Panc1 (cell line): ENCODE measurements at regions not wholly inside any gene's neighbourhood (a gene's known extent, or its start where the extent isn't known, plus 50 kb on each side); places are given as distances from the start of the nearest gene placed in this dataset.

ENCODE experiments used
- ATAC-seq: fragments of 200-7000 bp; cut with Tn5 transposase; 2 replicates; pipeline ENCODE4 v1.9.1; 2020; ENCODE audit warnings: mild to moderate bottlenecking, moderate library complexity
- BruUV-seq: library from RNA; stranded (reverse); fragments of 400-500 nt; replicated peaks from 2 replicates; lab custom pipeline; 2021; lab: Mats Ljungman, UMichigan
- CTCF ChIA-PET: fragments of 300-600 bp; sonication (Branson Sonifier 250); formaldehyde crosslinking; loops from one replicate; lab custom pipeline; 2022; ENCODE audit warnings: antibody characterized with exemption; lab: Charles Lee
- POLR2A ChIA-PET: fragments of 300-600 bp; sonication (Branson Sonifier 250); formaldehyde crosslinking; loops from one replicate; lab custom pipeline; 2022; ENCODE audit warnings: antibody characterized with exemption; lab: Charles Lee
- DNase-seq: peaks from one replicate; pipeline ENCODE4 v3.0.0-alpha.2; 2010; ENCODE audit warnings: low read depth, low spot score
- H3K27ac ChIP-seq: 2 replicates; pipeline ENCODE4 v1.5.1; 2011; ENCODE audit warnings: mild to moderate bottlenecking, low read length, inconsistent platforms
- H3K27me3 ChIP-seq: fragments of 200-500 bp; sonication (Bioruptor generic); 2 replicates; pipeline ENCODE4 v1.6.0; 2014; ENCODE audit warnings: low read length, inconsistent platforms; ENCODE audit not compliant: control insufficient read depth, insufficient read depth
- H3K36me3 ChIP-seq: fragments of 200-500 bp; sonication (Bioruptor generic); 2 replicates; pipeline ENCODE4 v1.5.1; 2014; ENCODE audit warnings: inconsistent platforms, mild to moderate bottlenecking, low read length, moderate library complexity; ENCODE audit not compliant: control insufficient read depth, insufficient read depth
- H3K4me1 ChIP-seq: 2 replicates; pipeline ENCODE4 v1.5.1; 2011; ENCODE audit warnings: inconsistent platforms, mild to moderate bottlenecking, low read length, moderate library complexity; ENCODE audit not compliant: control insufficient read depth, insufficient read depth
- H3K4me3 ChIP-seq, 2 experiments: 2 replicates each; pipeline ENCODE4 v1.5.1; 2011 to 2012; ENCODE audit warnings: low read depth in 2 of 2, low read length in 2 of 2, mild to moderate bottlenecking in 2 of 2, inconsistent platforms in 1 of 2, moderate library complexity in 1 of 2
- H3K9me3 ChIP-seq: fragments of 200-500 bp; sonication (Bioruptor generic); 2 replicates; pipeline ENCODE4 v1.5.1; 2014; ENCODE audit warnings: low read depth, mild to moderate bottlenecking, inconsistent platforms, low read length, moderate library complexity; ENCODE audit not compliant: control insufficient read depth, insufficient read depth
- POLR2AphosphoS5 ChIP-seq: IDR thresholded peaks from 2 replicates; pipeline ENCODE4 v1.6.1; 2012; ENCODE audit warnings: mild to moderate bottlenecking, low read depth, low read length, moderate library complexity
- SIN3A ChIP-seq: IDR thresholded peaks from 2 replicates; pipeline ENCODE4 v1.6.1; 2012; ENCODE audit warnings: low read depth, mild to moderate bottlenecking, low read length, moderate library complexity, borderline replicate concordance; ENCODE audit not compliant: insufficient read depth
- TCF7L2 ChIP-seq: IDR thresholded peaks from 2 replicates; pipeline ENCODE4 v1.6.1; 2011; ENCODE audit warnings: mild to moderate bottlenecking, low read depth, low read length, inconsistent platforms
- in situ Hi-C: cut with HindIII; loops from 2 replicates; pipeline ENCODE4 v1.10.0; 2016; ENCODE audit warnings: low sequenced_read_pairs, low pct_unique_long_range_greater_than_20kb
- intact Hi-C: fragments of 100-400 bp; cut with micrococcal nuclease; formaldehyde crosslinking; loops from one replicate; pipeline ENCODE4 v1.10.0; 2022; ENCODE audit not compliant: unreplicated experiment
- TF ChIP-seq, protein P1 (sequence below), 2 experiments: IDR thresholded peaks; 2 replicates each; pipeline ENCODE4 v1.6.1; 2011 to 2012; ENCODE audit warnings: low read depth in 2 of 2, control low read depth in 1 of 2, low read length in 1 of 2, mild to moderate bottlenecking in 1 of 2, moderate library complexity in 1 of 2; ENCODE audit not compliant: insufficient read depth in 1 of 2
- TF ChIP-seq, protein P2 (sequence below): fragments of 450-650 bp; IDR thresholded peaks from 2 replicates; pipeline ENCODE4 v1.5.1; 2017; ENCODE audit warnings: mild to moderate bottlenecking

DNA sequence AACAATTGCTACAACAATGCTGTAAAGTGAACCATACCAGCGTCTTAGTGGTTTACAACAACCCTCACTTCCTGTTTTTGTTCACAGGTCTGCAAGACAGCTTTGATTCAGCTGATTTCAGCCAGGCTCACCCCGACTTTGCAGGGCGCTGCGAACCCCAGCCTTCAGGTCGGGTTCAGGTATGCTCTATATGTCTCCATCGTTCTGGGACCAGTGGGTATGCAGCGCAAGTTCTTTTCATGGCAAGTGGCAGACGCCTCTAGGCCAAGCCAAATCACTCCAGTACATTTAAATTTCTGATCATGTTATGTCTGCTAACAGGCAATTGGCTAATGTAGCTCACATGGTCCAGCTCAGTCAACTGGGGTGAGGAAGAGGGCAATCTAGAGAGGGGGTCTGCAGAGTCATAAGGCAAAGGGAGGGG, 52.4 kb upstream of the RGMA start:
- intact Hi-C loops (no loop called here), in situ Hi-C loops (no loop called here)
- ChIA-PET CTCF (no interaction called here), POLR2A (no interaction called here)
- no peak for DNase-seq
- ATAC-seq: no peak
- no TSS peak for BruUV-seq
- Histone ChIP-seq H3K4me1 (no peaks in the 10 kb centered on the region), H3K9me3 (no peaks in the 10 kb centered on the region), H3K4me3 (no peak overlapping the region), H3K27ac (no peak overlapping the region), H3K36me3 (no peaks in the 10 kb centered on the region), H3K27me3 (no peaks in the 10 kb centered on the region)
- TF ChIP-seq TCF7L2 (no peak), SIN3A (no peak), POLR2AphosphoS5 (no peak)
- TF ChIP-seq, protein P1, sequence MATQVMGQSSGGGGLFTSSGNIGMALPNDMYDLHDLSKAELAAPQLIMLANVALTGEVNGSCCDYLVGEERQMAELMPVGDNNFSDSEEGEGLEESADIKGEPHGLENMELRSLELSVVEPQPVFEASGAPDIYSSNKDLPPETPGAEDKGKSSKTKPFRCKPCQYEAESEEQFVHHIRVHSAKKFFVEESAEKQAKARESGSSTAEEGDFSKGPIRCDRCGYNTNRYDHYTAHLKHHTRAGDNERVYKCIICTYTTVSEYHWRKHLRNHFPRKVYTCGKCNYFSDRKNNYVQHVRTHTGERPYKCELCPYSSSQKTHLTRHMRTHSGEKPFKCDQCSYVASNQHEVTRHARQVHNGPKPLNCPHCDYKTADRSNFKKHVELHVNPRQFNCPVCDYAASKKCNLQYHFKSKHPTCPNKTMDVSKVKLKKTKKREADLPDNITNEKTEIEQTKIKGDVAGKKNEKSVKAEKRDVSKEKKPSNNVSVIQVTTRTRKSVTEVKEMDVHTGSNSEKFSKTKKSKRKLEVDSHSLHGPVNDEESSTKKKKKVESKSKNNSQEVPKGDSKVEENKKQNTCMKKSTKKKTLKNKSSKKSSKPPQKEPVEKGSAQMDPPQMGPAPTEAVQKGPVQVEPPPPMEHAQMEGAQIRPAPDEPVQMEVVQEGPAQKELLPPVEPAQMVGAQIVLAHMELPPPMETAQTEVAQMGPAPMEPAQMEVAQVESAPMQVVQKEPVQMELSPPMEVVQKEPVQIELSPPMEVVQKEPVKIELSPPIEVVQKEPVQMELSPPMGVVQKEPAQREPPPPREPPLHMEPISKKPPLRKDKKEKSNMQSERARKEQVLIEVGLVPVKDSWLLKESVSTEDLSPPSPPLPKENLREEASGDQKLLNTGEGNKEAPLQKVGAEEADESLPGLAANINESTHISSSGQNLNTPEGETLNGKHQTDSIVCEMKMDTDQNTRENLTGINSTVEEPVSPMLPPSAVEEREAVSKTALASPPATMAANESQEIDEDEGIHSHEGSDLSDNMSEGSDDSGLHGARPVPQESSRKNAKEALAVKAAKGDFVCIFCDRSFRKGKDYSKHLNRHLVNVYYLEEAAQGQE (IDR thresholded peaks at IDR 0.05; ENCODE audit: insufficient read depth in 1 of 2, low read depth in 2 of 2, low read length in 1 of 2): no peak
- TF ChIP-seq, protein P2, sequence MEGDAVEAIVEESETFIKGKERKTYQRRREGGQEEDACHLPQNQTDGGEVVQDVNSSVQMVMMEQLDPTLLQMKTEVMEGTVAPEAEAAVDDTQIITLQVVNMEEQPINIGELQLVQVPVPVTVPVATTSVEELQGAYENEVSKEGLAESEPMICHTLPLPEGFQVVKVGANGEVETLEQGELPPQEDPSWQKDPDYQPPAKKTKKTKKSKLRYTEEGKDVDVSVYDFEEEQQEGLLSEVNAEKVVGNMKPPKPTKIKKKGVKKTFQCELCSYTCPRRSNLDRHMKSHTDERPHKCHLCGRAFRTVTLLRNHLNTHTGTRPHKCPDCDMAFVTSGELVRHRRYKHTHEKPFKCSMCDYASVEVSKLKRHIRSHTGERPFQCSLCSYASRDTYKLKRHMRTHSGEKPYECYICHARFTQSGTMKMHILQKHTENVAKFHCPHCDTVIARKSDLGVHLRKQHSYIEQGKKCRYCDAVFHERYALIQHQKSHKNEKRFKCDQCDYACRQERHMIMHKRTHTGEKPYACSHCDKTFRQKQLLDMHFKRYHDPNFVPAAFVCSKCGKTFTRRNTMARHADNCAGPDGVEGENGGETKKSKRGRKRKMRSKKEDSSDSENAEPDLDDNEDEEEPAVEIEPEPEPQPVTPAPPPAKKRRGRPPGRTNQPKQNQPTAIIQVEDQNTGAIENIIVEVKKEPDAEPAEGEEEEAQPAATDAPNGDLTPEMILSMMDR: no peak

DNA sequence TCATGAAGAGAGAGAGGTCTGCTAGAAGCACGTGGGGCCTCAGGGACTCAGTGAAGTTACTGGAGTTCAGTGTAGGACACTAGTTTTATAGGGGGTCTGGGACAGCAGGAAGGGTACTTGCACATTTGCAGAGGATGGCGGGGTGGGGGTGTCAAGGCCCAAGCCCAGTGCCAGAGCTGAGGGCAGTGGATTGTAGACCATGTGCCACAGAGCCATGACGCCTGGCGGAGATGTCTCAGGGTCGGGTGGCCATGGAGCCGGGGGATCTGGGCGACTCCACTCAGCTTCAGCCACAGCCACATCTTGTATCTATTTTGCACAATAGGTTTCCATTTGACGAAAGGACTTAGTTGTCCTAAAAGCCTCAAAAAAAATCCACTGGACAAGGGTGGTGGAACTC, 50.4 kb upstream of the RGMA start:
- ChIA-PET CTCF (no interaction called here), POLR2A (no interaction called here)
- no peaks in the 10 kb centered on the region for H3K4me1 ChIP-seq
- intact Hi-C loops (no loop called here), in situ Hi-C loops (no loop called here)
- ATAC-seq: no peak
- H3K9me3 ChIP-seq: no peaks in the 10 kb centered on the region
- H3K27me3 ChIP-seq: no peaks in the 10 kb centered on the region
- TF ChIP-seq SIN3A (no peak), TCF7L2 (no peak), POLR2AphosphoS5 (no peak)
- TF ChIP-seq, protein P1 (IDR thresholded peaks at IDR 0.05; ENCODE audit: insufficient read depth in 1 of 2, low read depth in 2 of 2, low read length in 1 of 2): no peak
- TF ChIP-seq, protein P2: no peak
- H3K36me3 ChIP-seq: no peaks in the 10 kb centered on the region
- DNase-seq: no peak
- no TSS peak for BruUV-seq
- H3K27ac ChIP-seq: no peak overlapping the region
- no peak overlapping the region for H3K4me3 ChIP-seq
